Thymus (tissue), 11 donors: ENCODE measurements at regions not wholly inside any gene's neighbourhood (a gene's known extent, or its start where the extent isn't known, plus 50 kb on each side); places are given as distances from the start of the nearest gene placed in this dataset.
A peak's percentile ranks its signal among the peaks of the same experiment; 100 is the strongest.
"Not testable (repeated sequence)": the region's sequence is repeated elsewhere in the genome, so short reads cannot be mapped to it uniquely, and the experiment has no call there.

Experiments
- DNase-seq, 9 donors: peaks; one replicate each; pipeline ENCODE4 v3.0.0-alpha.2; 2013; ENCODE audit warnings: low spot score in 9 of 9, low read depth in 6 of 9, missing footprints in 1 of 9
- H3K27ac ChIP-seq, 2 donors: one replicate each; pipeline ENCODE4 v1.5.1; 2013; ENCODE audit warnings: control low read depth in 1 of 2, low read depth in 1 of 2, low read length in 1 of 2, mild to moderate bottlenecking in 1 of 2, moderate library complexity in 1 of 2
- H3K27me3 ChIP-seq, 2 donors: one replicate each; pipeline ENCODE4 v1.5.1; 2013; ENCODE audit warnings: low read length in 1 of 2; ENCODE audit not compliant: control insufficient read depth in 2 of 2, insufficient read depth in 1 of 2
- H3K36me3 ChIP-seq, 2 donors: one replicate each; pipeline ENCODE4 v1.5.1; 2013; ENCODE audit warnings: low read length in 1 of 2, mild to moderate bottlenecking in 1 of 2, moderate library complexity in 1 of 2; ENCODE audit not compliant: control insufficient read depth in 2 of 2, insufficient read depth in 2 of 2
- H3K4me1 ChIP-seq, 2 donors: one replicate each; pipeline ENCODE4 v1.5.1; 2013; ENCODE audit warnings: low read length in 2 of 2; ENCODE audit not compliant: control insufficient read depth in 2 of 2, insufficient read depth in 2 of 2
- H3K4me3 ChIP-seq, 2 donors: one replicate each; pipeline ENCODE4 v1.5.1; 2013; ENCODE audit warnings: low read length in 2 of 2, control low read depth in 1 of 2, mild to moderate bottlenecking in 1 of 2
- H3K9me3 ChIP-seq, 2 donors: one replicate each; pipeline ENCODE4 v1.5.1; 2013; ENCODE audit warnings: low read length in 1 of 2, mild to moderate bottlenecking in 1 of 2; ENCODE audit not compliant: control insufficient read depth in 2 of 2, insufficient read depth in 1 of 2
- WGBS: extraction: QIAGEN DNeasy Blood & Tissue Kit; methylation state at CpG from one replicate; pipeline ENCODE4 v1.1.7; 2013; 5-methylcytosine and 5-hydroxymethylcytosine counted together
- donor health status: healthy.

DNA sequence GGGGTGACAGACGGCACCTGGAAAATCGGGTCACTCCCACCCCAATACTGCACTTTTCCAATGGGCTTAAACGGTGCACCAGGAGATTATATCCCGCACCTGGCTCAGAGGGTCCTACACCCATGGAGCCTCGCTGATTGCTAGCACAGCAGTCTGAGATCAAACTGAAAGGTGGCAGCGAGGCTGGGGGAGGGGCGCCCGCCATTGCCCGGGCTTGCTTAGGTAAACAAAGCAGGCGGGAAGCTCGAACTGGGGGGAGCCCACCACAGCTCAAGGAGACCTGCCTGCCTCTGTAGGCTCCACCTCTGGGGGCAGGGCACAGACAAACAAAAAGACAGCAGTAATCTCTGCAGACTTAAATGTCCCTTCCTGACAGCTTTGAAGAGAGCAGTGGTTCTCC is 208.1 kb downstream of the SLC38A4 start:
- 98% methylated on average over 11 of the region's 11 CpGs for WGBS
- H3K4me1 ChIP-seq, DNase-seq: not testable (repeated sequence)

DNA sequence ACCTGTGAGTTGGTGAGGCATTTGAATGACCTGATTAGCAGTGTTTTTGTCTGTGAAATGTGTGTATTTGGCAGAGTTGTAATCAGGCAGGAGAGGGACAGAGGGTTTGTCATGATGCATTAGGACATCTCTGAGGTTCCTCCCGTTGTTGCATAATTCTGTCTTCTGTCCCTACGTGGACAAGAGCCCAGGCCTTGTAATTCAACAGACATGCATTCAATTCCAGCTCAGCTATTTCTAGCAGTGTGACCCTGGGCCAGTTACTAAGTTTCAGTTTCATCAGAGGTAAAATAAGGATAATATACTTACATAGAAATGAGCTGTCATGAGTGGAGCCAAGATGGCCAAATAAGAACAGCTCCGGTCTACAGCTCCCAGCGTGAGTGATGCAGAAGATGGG is 208.6 kb downstream of the SLC38A4 start:
- H3K9me3 ChIP-seq = no peaks in the 10 kb centered on the region
- H3K4me1 ChIP-seq = no peaks in the 10 kb centered on the region
- H3K4me3 ChIP-seq = no peak overlapping the region
- H3K27me3 ChIP-seq = no peaks in the 10 kb centered on the region
- H3K27ac ChIP-seq = no peak overlapping the region
- 97% methylated on average over 4 of the region's 4 CpGs for WGBS
- no peak for DNase-seq
- H3K36me3 ChIP-seq = no peaks in the 10 kb centered on the region

More for the DNA sequence above, 208.1 kb downstream of the SLC38A4 start:
- H3K4me3 ChIP-seq, H3K9me3 ChIP-seq, H3K27ac ChIP-seq, H3K27me3 ChIP-seq, H3K36me3 ChIP-seq: not testable (repeated sequence)

DNA sequence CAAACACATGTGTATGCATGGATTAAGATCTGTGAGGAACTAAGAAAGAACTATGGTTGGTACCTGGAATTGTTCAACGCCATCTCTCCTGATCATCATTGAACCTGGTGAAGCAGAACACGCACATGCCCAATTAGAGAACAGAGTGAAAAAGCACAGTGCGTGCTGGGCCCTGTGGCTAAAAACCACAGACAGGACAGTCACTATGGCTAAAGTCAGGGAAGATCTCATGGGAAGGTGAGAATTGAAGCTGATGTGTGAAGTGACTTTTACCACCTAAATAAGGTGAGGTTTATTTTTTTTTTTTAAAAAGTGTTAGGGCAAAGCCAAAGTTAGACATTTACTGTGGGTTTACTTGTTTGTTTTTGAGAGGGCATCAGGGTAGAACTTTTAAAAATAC is 215.0 kb downstream of the SLC38A4 start:
- peaks cover 12 to 16% of the 10 kb centered on the region in 2 donors for H3K4me1 ChIP-seq
- H3K27me3 ChIP-seq = no peaks in the 10 kb centered on the region
- H3K36me3 ChIP-seq = no peaks in the 10 kb centered on the region
- WGBS = over 99% methylated on average over 3 of the region's 3 CpGs
- H3K4me3 ChIP-seq = no peak overlapping the region
- DNase-seq = no peak
- no peaks in the 10 kb centered on the region for H3K9me3 ChIP-seq
- H3K27ac ChIP-seq = no peak overlapping the region

DNA sequence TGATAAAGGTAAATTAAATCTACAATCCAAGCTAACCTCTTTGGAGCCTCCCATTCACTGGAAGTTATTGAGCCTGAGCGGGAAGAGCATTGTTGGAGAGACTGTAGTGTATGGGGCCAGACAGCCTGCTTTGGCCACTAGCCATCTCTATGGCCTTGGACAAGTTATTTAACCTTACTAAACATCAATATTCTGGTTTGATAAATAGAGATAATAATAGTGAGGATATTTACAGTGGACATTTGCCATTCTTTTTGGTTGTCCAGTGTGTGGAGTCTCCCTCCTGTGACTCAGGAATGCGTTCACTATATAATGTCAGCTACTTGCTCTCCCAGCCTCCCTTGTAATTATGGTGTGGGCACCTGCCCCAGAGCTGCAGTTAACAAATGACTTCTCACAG is 216.1 kb downstream of the SLC38A4 start:
- peaks cover 12 to 16% of the 10 kb centered on the region in 2 donors for H3K4me1 ChIP-seq
- H3K36me3 ChIP-seq = no peaks in the 10 kb centered on the region
- H3K27ac ChIP-seq = no peak overlapping the region
- no peak overlapping the region for H3K4me3 ChIP-seq
- WGBS = 97% methylated on average over 2 of the region's 2 CpGs
- no peak for DNase-seq
- no peaks in the 10 kb centered on the region for H3K9me3 ChIP-seq
- no peaks in the 10 kb centered on the region for H3K27me3 ChIP-seq

DNA sequence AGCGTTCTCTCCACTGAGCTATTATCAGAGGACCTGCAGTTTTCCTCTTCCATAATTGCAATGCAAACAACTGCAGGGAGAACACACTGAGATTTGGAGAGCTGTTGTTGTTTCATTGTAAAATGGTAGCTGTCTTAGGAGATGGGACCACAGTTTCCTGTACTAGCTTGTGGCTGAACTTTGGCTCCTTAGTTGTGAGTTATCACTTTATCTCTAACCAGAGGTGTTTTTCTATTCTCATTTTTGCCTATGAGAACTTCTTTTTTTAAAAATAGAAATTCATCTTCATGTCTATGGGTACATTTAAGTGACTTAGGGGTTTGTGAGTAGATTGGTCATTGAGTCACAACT is 216.5 kb downstream of the SLC38A4 start:
- DNase-seq = peak in 7 of 9 donors; percentile 12 to 75 (median 43)
- peak overlapping the region; percentile 8 to 56 for H3K27ac ChIP-seq
- no peaks in the 10 kb centered on the region for H3K27me3 ChIP-seq
- no peaks in the 10 kb centered on the region for H3K36me3 ChIP-seq
- peaks cover 12 to 16% of the 10 kb centered on the region in 2 donors for H3K4me1 ChIP-seq
- H3K4me3 ChIP-seq = no peak overlapping the region
- no peaks in the 10 kb centered on the region for H3K9me3 ChIP-seq
- WGBS = 21% methylated on average over 1 of the region's 1 CpG

DNA sequence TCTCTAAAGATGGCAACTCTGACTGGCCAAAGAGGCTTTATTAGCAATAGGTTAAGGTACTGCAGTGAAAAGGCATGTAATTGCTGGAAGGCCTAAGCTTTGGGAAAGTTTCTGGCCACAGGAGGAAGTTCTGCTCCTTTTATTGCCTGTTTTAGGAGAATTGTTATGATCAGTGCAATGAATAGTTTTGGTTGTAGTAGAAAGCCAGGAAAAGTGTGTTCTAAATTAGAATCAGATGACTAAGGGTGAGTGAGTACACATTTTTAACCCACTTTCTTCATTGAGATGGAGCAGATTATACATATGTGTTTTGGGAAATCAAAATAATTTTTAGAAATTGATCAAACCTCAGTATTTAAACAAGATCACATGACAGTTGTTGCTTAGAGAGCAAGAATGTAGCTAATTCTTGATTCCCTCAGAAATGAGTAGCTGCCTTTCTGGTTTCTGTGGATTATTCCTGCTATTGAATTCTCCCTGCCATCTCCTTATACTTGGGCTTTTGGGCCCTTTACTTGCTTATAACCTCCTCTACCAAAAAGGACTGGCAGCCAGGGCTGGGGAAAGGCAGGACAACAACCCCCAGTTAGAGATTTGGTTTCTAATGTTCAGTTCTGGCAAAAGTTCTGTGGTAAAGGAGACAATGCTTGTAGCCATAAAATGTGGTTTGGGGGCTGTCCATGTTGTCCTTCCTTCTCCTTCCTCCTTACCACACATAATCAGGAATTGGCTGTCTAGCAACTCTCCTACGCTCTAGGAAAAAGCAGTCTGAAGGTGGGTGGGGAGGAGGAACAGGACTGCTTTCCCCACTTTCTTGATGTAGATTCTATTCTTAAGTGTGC is 217.1 kb downstream of the SLC38A4 start:
- Histone ChIP-seq H3K4me1 (peaks cover 12 to 16% of the 10 kb centered on the region in 2 donors), H3K9me3 (no peaks in the 10 kb centered on the region), H3K27ac (peak overlapping the region; percentile 8 to 56), H3K4me3 (no peak overlapping the region), H3K36me3 (no peaks in the 10 kb centered on the region), H3K27me3 (no peaks in the 10 kb centered on the region)
- DNase-seq = peak in 1 of 9 donors; percentile 9
- 70% methylated on average over 1 of the region's 1 CpG for WGBS

DNA sequence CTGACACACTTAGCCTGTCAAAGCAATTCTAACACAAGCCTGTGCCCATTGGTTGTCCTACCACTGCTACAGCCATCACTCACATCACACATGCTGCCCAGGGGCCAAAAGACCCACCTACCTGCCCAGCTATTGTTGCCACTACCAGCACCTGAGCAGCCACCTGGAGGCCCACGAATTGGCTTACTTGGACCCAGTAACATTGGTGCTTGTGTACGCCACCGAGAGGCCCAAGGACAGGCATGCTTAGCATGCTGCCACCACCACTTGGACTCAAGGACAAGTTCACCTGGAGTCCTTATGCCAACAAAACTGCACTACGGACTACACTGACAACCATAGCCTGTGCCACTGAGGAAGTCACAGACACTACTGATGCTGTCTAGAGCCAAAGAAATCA is 221.1 kb downstream of the SLC38A4 start:
- H3K4me3 ChIP-seq = no peak overlapping the region
- no peaks in the 10 kb centered on the region for H3K27me3 ChIP-seq
- no peak overlapping the region for H3K27ac ChIP-seq
- 96% methylated on average over 4 of the region's 4 CpGs for WGBS
- peaks cover 6 to 21% of the 10 kb centered on the region in 2 donors for H3K4me1 ChIP-seq
- no peaks in the 10 kb centered on the region for H3K36me3 ChIP-seq
- peaks cover 0 to 4% of the 10 kb centered on the region in 2 donors for H3K9me3 ChIP-seq
- no peak for DNase-seq

DNA sequence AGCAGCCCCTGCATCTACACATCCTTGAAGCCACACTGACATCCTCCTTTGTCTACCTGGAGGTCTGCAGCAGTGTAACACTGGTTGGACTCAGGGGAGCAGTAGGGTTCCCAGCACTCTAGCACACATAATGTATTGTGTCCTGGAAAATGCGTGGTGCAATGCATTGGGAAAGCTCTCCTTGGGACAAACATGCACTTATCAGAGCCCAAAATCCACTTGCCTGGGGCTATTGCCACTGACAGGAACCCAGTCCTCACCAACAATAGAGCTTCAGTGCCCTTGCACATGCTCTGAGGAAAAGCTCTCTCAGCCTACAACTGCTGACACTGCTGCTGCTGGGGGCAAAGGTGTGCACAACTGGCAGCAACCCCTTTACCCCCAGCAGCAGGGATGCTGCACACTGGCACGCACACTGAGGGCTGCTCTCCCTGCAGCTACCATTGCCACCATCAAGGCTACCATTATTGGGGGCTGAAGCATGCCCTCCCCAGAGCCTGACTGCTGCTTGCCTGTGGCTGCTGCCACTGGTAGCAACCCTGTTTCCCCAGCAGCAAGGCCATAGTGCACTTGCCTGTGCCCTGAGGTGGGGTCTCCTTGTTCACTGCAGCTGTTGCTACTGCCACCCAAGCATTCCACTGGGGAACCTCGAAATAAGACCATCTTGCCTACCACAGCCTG is 221.9 kb downstream of the SLC38A4 start:
- DNase-seq = peak in 1 of 9 donors; percentile 16

DNA sequence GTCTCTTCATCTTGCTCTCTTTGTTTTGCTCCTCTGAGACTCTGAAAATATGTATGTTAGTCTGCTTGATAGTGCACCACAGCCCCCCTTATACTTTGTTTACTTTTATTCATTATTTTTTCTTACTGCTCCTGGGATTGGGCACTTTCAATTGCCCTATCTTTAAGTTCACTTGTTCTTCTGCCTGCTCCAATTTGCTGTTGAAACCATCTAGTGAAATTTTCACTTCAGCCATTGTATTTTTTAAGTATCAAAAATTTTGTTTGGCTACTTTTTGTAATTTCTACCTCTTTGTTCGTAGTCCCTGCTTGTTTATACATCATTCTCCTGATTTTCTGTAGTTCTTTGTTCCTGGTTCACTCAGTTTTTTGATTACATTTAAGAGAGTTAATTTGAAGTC is 223.3 kb downstream of the SLC38A4 start:
- 94% methylated on average over 1 of the region's 1 CpG for WGBS
- no peaks in the 10 kb centered on the region for H3K27me3 ChIP-seq
- no peak overlapping the region for H3K27ac ChIP-seq
- peaks cover 0 to 4% of the 10 kb centered on the region in 2 donors for H3K9me3 ChIP-seq
- H3K4me3 ChIP-seq = no peak overlapping the region
- H3K4me1 ChIP-seq = peaks cover 0 to 9% of the 10 kb centered on the region in 2 donors
- no peaks in the 10 kb centered on the region for H3K36me3 ChIP-seq
- no peak for DNase-seq

More for the DNA sequence above, 221.9 kb downstream of the SLC38A4 start:
- peaks cover 3 to 15% of the 10 kb centered on the region in 2 donors for H3K4me1 ChIP-seq
- peaks cover 0 to 4% of the 10 kb centered on the region in 2 donors for H3K9me3 ChIP-seq
- H3K27me3 ChIP-seq = no peaks in the 10 kb centered on the region
- 98% methylated on average over 3 of the region's 3 CpGs for WGBS
- no peaks in the 10 kb centered on the region for H3K36me3 ChIP-seq
- H3K27ac ChIP-seq = no peak overlapping the region
- no peak overlapping the region for H3K4me3 ChIP-seq
